Thoracic aorta (tissue), 2 donors: ENCODE measurements at regions not wholly inside any gene's neighbourhood (a gene's known extent, or its start where the extent isn't known, plus 50 kb on each side); places are given as distances from the start of the nearest gene placed in this dataset.

ENCODE experiments used
- ATAC-seq: fragments of 150-250 bp; one replicate; pipeline ENCODE4 v1.8.0; 2017; ENCODE audit warnings: low read depth; ENCODE audit not compliant: insufficient number of reproducible peaks, low FRiP score
- DNase-seq: peaks from one replicate; pipeline ENCODE4 v3.0.0-alpha.2; 2020; ENCODE audit warnings: low spot score
- H3K27ac ChIP-seq, 2 donors: fragments of 200-600 bp; sonication (generic); 1 replicate in 1 of 2; 2 replicates in 1 of 2; pipeline ENCODE4 v1.5.1; 2016; ENCODE audit warnings: mild to moderate bottlenecking in 2 of 2, moderate library complexity in 2 of 2
- H3K27me3 ChIP-seq: fragments of 200-600 bp; sonication (generic); replicated peaks from 2 replicates; pipeline ENCODE4 v1.6.0; 2016; ENCODE audit warnings: mild to moderate bottlenecking; ENCODE audit not compliant: insufficient read depth
- H3K36me3 ChIP-seq: fragments of 200-600 bp; sonication (generic); one replicate; pipeline ENCODE4 v1.5.1; 2016
- H3K4me1 ChIP-seq, 2 donors: fragments of 200-600 bp; sonication (generic); 1 replicate in 1 of 2; 2 replicates in 1 of 2; pipeline versions ENCODE4 v1.5.1 to v1.6.0; 2016; ENCODE audit warnings: low read depth in 2 of 2, mild to moderate bottlenecking in 1 of 2; ENCODE audit not compliant: control insufficient read depth in 1 of 2
- H3K4me3 ChIP-seq: fragments of 200-600 bp; sonication (generic); 2 replicates; pipeline ENCODE4 v1.5.1; 2016; ENCODE audit warnings: mild to moderate bottlenecking
- H3K9me3 ChIP-seq: fragments of 200-600 bp; sonication (generic); 2 replicates; pipeline ENCODE4 v1.5.1; 2016
- TF ChIP-seq, protein P1 (sequence below): fragments of 200-600 bp; sonication (generic); IDR thresholded peaks from one replicate; pipeline ENCODE4 v1.5.1; 2019; ENCODE audit warnings: antibody characterized with exemption

DNA sequence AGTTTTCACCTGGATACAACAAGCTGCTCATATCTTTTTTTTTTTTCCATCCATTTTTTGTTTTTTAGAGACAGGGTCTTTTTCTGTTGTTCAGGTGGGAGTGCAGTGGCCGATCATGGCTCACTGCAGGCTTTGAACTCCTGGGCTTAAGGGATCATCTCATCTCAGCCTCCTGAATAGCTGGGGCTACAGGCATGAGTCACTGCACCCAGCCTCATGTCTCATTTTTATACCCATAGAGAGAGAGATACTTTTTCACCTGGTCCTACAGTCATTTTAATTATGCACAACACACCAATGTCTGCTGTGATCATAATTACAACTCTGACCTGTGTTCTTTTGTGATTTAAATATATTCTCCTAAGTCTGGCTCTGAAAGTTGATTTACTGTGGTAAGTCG lies 84.4 kb downstream of the KIF4B start:
- Histone ChIP-seq H3K4me3 (no peak overlapping the region), H3K4me1 (peaks cover 4 to 18% of the 10 kb centered on the region in 2 donors), H3K27me3 (no peaks in the 10 kb centered on the region), H3K27ac (no peak overlapping the region), H3K36me3 (no peaks in the 10 kb centered on the region), H3K9me3 (no peaks in the 10 kb centered on the region)
- ATAC-seq (no peak), DNase-seq (no peak)
- TF ChIP-seq, protein P1, sequence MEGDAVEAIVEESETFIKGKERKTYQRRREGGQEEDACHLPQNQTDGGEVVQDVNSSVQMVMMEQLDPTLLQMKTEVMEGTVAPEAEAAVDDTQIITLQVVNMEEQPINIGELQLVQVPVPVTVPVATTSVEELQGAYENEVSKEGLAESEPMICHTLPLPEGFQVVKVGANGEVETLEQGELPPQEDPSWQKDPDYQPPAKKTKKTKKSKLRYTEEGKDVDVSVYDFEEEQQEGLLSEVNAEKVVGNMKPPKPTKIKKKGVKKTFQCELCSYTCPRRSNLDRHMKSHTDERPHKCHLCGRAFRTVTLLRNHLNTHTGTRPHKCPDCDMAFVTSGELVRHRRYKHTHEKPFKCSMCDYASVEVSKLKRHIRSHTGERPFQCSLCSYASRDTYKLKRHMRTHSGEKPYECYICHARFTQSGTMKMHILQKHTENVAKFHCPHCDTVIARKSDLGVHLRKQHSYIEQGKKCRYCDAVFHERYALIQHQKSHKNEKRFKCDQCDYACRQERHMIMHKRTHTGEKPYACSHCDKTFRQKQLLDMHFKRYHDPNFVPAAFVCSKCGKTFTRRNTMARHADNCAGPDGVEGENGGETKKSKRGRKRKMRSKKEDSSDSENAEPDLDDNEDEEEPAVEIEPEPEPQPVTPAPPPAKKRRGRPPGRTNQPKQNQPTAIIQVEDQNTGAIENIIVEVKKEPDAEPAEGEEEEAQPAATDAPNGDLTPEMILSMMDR, result no peak

DNA sequence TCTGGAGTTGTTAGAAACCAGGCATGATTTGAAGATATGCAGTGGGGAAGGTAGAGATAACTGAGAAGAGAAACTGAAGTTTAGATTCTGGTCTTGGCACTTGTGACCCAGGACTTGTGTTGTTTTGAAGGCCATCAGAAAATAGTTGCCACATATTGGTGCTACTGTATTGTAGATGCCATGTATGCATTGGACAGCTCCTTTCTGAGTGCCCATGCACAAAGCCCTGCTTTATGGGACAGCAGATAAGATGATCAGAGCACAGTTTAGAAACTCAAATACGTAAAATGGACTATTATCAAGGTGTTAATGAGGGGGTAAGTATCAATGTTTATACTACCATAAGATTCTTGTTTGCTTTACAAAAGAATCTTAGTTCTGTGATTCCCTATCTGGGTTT lies 84.9 kb downstream of the KIF4B start:
- H3K4me3 ChIP-seq, result no peak overlapping the region
- TF ChIP-seq, protein P1, result no peak

DNA sequence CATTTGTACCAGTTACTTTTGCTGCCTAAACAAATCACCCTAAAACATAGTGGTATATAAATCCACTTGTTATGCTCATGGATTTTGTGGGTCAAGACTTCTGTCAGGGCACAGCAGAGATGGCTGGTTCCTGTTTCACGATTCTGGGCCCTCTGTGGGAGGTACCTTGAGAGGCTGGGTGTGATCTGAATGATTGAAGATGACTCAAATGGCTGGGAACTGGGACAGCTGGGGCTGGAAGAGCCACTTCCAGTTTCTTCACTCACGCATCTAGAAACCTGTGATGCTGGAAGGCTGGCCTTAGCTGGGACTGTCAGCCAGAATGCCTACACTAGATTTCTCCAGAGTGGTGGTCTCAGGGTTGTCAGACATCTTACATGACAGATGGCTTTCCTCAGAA lies 88.1 kb downstream of the KIF4B start:
- TF ChIP-seq, protein P1, result no peak
- H3K9me3 ChIP-seq, result no peaks in the 10 kb centered on the region
- DNase-seq (no peak), ATAC-seq (no peak)
- no peak overlapping the region for H3K4me3 ChIP-seq
- no peaks in the 10 kb centered on the region for H3K27me3 ChIP-seq
- no peaks in the 10 kb centered on the region for H3K36me3 ChIP-seq
- H3K27ac ChIP-seq, result no peak overlapping the region
- H3K4me1 ChIP-seq, result no peaks in the 10 kb centered on the region

More for the DNA sequence above, 84.9 kb downstream of the KIF4B start:
- ATAC-seq (no peak), DNase-seq (no peak)
- H3K27me3 ChIP-seq, result no peaks in the 10 kb centered on the region
- H3K9me3 ChIP-seq, result no peaks in the 10 kb centered on the region
- no peaks in the 10 kb centered on the region for H3K36me3 ChIP-seq
- H3K27ac ChIP-seq, result no peak overlapping the region
- H3K4me1 ChIP-seq, result peaks cover 4 to 16% of the 10 kb centered on the region in 2 donors

DNA sequence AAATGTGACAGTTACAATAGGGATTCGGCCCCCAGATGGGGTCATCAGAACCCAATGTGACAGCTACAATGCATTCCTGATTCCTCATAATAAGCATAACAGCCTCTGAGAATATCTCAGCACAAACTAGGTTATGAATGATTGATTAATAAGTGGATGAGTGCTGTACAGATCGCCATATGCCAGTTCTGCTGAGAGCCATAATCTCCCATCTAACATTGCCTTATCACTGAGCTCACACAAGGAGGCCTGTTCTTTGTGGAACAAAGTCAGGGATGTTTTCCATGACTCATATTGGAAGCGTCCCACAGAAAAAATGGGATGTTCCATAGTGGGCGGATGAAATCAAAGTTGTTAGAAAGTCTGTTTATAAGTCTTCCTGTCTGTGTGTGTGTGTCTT lies 89.6 kb downstream of the KIF4B start:
- DNase-seq (no peak), ATAC-seq (no peak)
- Histone ChIP-seq H3K4me3 (no peak overlapping the region), H3K9me3 (no peaks in the 10 kb centered on the region), H3K27ac (no peak overlapping the region), H3K36me3 (no peaks in the 10 kb centered on the region), H3K4me1 (no peaks in the 10 kb centered on the region), H3K27me3 (no peaks in the 10 kb centered on the region)
- TF ChIP-seq, protein P1, result no peak

DNA sequence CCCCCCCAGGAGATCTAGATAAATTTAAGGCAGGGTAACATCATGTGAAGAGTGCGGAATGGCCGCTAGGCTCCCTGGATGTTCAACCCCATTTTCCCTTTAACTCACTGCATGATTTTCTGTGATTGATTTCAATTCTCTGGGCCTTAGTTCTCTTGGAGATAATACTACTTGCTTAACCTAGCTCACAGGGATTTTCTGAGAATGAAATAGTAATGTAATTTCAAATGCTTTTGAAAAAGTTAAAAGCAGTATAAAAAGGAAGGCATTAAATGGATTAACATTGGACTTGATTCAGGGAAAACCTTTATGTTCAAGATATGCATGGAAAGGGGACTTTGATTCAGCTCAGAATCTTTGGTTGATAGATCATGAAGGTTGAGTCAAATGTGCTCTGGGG lies 90.9 kb downstream of the KIF4B start:
- no peaks in the 10 kb centered on the region for H3K36me3 ChIP-seq
- ATAC-seq (no peak), DNase-seq (no peak)
- no peak overlapping the region for H3K4me3 ChIP-seq
- H3K9me3 ChIP-seq, result no peaks in the 10 kb centered on the region
- H3K27ac ChIP-seq, result no peak overlapping the region
- H3K4me1 ChIP-seq, result no peaks in the 10 kb centered on the region
- TF ChIP-seq, protein P1, result no peak
- no peaks in the 10 kb centered on the region for H3K27me3 ChIP-seq
